ENCODE measurements at regions not wholly inside any gene's neighbourhood (a gene's known extent, or its start where the extent isn't known, plus 50 kb on each side); places are given as distances from the start of the nearest gene placed in this dataset.

DNA sequence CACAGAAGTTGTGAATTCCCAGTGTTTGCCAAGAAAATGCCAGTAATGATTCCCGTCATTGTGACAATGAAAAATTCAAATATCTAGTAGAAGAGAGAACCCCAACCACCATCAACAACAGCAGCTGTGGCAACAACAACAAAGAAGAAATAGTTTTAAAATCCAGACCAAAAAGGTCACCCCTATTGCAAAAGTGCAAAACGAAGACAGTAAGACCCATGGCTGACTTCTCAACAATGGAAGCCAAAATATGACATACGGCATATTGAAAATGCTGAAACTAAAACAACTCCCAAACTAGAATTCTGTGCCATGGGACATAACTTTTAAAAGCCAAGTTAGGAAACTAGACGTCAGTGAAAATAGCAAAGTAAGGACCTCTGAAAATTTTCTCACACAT lies 270.6 kb downstream of the IRX2 start:
- Histone ChIP-seq H4K20me1 (ENCODE audit: control insufficient read depth, insufficient read depth, low read depth, low read length) (no peaks in the 10 kb centered on the region), H3K36me3 (ENCODE audit: control insufficient read depth, low read length) (no peaks in the 10 kb centered on the region), H3K9me3 (ENCODE audit: control insufficient read depth, insufficient read depth, low read length) (peaks cover 9% of the 10 kb centered on the region; the same call in 1 of the 2 replicates), H3K27ac (ENCODE audit: low read depth, low read length) (no peak overlapping the region), H3K79me2 (ENCODE audit: control insufficient read depth, low read length) (no peaks in the 10 kb centered on the region), H3F3A (ENCODE audit: control insufficient read depth, insufficient read depth) (no peaks in the 10 kb centered on the region), H3K9me2 (replicated peaks; ENCODE audit: control insufficient read depth, low read length) (no peaks in the 10 kb centered on the region), H3K27me3 (ENCODE audit: control insufficient read depth, low read length) (no peaks in the 10 kb centered on the region), H3K4me2 (ENCODE audit: low read length) (no peak overlapping the region), H3K4me3 (ENCODE audit: low read length) (no peak overlapping the region), H3K4me1 (ENCODE audit: control insufficient read depth, low read length) (no peaks in the 10 kb centered on the region)
- no peak for TF ChIP-seq EZH2phosphoT487 (IDR thresholded peaks at IDR 0.05; ENCODE audit: borderline replicate concordance, low read length)

DNA sequence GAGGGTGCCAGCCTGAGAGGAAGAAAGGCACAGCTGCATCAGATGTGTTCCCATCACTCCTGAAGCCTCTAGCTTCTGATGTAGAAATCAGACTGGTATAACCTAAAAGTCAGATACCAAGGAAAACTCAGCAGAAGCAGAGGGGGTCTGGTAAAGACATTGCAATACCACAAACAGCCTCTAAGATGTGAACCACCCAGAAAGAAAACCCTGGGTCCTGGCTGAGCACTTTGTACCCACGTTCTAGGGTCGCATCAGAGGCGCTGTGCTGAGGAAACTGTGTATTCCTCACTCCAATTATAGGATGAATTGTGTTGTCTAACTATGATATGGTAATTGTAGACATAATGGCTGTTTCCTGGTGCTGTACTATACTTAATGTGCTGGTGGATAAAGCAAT lies 275.6 kb downstream of the IRX2 start:
- Histone ChIP-seq H3K9me2 (replicated peaks; ENCODE audit: control insufficient read depth, low read length) (no peaks in the 10 kb centered on the region), H3K4me2 (ENCODE audit: low read length) (no peak overlapping the region), H3K9me3 (ENCODE audit: control insufficient read depth, insufficient read depth, low read length) (peaks cover 9% of the 10 kb centered on the region; the same call in 1 of the 2 replicates)

DNA sequence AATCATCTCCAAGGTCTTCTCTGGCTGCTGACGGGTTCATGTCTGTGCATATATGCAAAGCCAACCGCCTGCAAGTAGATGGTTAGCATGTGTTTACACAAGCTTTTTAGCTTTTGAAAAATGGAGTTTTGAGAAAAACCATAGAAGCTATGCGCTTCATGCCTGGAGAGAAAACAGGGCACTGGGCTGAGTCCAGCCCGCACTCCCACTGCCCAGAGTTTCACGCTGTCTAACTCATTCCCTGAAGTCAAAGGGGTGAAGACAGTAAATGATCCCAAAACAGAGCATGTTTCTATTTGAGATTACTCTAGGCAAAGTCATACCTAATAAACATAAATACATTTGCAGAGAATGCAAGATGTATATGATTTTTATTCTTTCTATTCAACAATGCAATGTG lies 278.8 kb downstream of the IRX2 start:
- Histone ChIP-seq H4K20me1 (ENCODE audit: control insufficient read depth, insufficient read depth, low read depth, low read length) (no peaks in the 10 kb centered on the region), H3K27ac (ENCODE audit: low read depth, low read length) (no peak overlapping the region), H3K9me3 (ENCODE audit: control insufficient read depth, insufficient read depth, low read length) (no peaks in the 10 kb centered on the region; the same call in 1 of the 2 replicates), H3K79me2 (ENCODE audit: control insufficient read depth, low read length) (no peaks in the 10 kb centered on the region), H3K4me2 (ENCODE audit: low read length) (no peak overlapping the region), H3K4me1 (ENCODE audit: control insufficient read depth, low read length) (no peaks in the 10 kb centered on the region), H3K9me2 (replicated peaks; ENCODE audit: control insufficient read depth, low read length) (no peaks in the 10 kb centered on the region), H3K4me3 (ENCODE audit: low read length) (no peak overlapping the region), H3K36me3 (ENCODE audit: control insufficient read depth, low read length) (no peaks in the 10 kb centered on the region), H3K27me3 (ENCODE audit: control insufficient read depth, low read length) (no peaks in the 10 kb centered on the region), H3F3A (ENCODE audit: control insufficient read depth, insufficient read depth) (no peaks in the 10 kb centered on the region)
- TF ChIP-seq, protein P1, sequence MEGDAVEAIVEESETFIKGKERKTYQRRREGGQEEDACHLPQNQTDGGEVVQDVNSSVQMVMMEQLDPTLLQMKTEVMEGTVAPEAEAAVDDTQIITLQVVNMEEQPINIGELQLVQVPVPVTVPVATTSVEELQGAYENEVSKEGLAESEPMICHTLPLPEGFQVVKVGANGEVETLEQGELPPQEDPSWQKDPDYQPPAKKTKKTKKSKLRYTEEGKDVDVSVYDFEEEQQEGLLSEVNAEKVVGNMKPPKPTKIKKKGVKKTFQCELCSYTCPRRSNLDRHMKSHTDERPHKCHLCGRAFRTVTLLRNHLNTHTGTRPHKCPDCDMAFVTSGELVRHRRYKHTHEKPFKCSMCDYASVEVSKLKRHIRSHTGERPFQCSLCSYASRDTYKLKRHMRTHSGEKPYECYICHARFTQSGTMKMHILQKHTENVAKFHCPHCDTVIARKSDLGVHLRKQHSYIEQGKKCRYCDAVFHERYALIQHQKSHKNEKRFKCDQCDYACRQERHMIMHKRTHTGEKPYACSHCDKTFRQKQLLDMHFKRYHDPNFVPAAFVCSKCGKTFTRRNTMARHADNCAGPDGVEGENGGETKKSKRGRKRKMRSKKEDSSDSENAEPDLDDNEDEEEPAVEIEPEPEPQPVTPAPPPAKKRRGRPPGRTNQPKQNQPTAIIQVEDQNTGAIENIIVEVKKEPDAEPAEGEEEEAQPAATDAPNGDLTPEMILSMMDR (IDR thresholded peaks at IDR 0.05; ENCODE audit: low read depth, low read length, poor library complexity, severe bottlenecking), result no peak
- no peak for TF ChIP-seq EZH2phosphoT487 (IDR thresholded peaks at IDR 0.05; ENCODE audit: borderline replicate concordance, low read length)

More for the DNA sequence above, 275.6 kb downstream of the IRX2 start:
- Histone ChIP-seq H3K36me3 (ENCODE audit: control insufficient read depth, low read length) (no peaks in the 10 kb centered on the region), H3K27ac (ENCODE audit: low read depth, low read length) (no peak overlapping the region), H3K4me3 (ENCODE audit: low read length) (no peak overlapping the region), H4K20me1 (ENCODE audit: control insufficient read depth, insufficient read depth, low read depth, low read length) (no peaks in the 10 kb centered on the region), H3K79me2 (ENCODE audit: control insufficient read depth, low read length) (no peaks in the 10 kb centered on the region), H3K4me1 (ENCODE audit: control insufficient read depth, low read length) (no peaks in the 10 kb centered on the region), H3K27me3 (ENCODE audit: control insufficient read depth, low read length) (no peaks in the 10 kb centered on the region), H3F3A (ENCODE audit: control insufficient read depth, insufficient read depth) (no peaks in the 10 kb centered on the region)
- TF ChIP-seq EZH2phosphoT487 (IDR thresholded peaks at IDR 0.05; ENCODE audit: borderline replicate concordance, low read length), result no peak
- TF ChIP-seq, protein P1 (IDR thresholded peaks at IDR 0.05; ENCODE audit: low read depth, low read length, poor library complexity, severe bottlenecking), result no peak

DNA sequence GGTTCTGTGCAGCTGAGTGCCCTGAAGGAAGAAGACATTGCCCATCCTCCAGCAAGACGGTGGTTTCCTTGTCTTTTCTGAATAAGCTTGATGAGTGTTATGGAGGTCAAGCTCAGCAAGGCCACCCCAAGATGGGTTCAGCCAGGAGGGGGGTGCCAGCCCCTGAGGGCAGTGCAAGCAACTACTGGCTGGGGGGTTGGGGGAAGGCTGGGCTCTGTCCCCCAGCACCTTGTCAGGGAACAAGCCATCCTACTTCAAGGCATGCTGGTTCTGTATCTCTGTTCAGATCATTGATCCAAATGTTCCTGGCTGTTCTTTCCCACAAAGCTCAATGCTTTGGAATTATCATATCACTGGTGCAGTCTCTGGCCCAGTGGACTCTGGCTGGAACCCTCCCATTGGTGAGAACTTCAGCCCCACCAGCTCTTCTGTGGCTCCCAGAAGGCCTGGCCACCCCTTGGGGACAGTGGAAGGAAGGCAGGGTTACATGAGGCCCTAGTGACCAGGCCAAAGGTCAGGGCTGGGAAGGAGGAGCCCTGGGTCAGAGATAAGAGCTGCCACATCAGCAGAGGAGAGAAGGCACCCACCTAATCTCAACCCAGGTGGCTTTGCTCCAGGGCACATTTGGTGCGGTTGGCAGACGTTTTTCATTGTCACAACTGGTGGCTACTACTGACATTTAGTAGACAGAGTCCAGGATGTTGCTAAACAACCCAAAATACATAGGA lies 280.2 kb downstream of the IRX2 start:
- Histone ChIP-seq H3K79me2 (ENCODE audit: control insufficient read depth, low read length) (no peaks in the 10 kb centered on the region), H3K36me3 (ENCODE audit: control insufficient read depth, low read length) (no peaks in the 10 kb centered on the region), H3K4me2 (ENCODE audit: low read length) (no peak overlapping the region), H3K4me1 (ENCODE audit: control insufficient read depth, low read length) (no peaks in the 10 kb centered on the region), H4K20me1 (ENCODE audit: control insufficient read depth, insufficient read depth, low read depth, low read length) (no peaks in the 10 kb centered on the region), H3K27ac (ENCODE audit: low read depth, low read length) (no peak overlapping the region), H3K9me2 (replicated peaks; ENCODE audit: control insufficient read depth, low read length) (no peaks in the 10 kb centered on the region), H3K9me3 (ENCODE audit: control insufficient read depth, insufficient read depth, low read length) (no peaks in the 10 kb centered on the region; the same call in 1 of the 2 replicates), H3K27me3 (ENCODE audit: control insufficient read depth, low read length) (no peaks in the 10 kb centered on the region), H3K4me3 (ENCODE audit: low read length) (no peak overlapping the region), H3F3A (ENCODE audit: control insufficient read depth, insufficient read depth) (no peaks in the 10 kb centered on the region)
- TF ChIP-seq, protein P1 (IDR thresholded peaks at IDR 0.05; ENCODE audit: low read depth, low read length, poor library complexity, severe bottlenecking), result no peak
- no peak for TF ChIP-seq EZH2phosphoT487 (IDR thresholded peaks at IDR 0.05; ENCODE audit: borderline replicate concordance, low read length)

Data from DOHH2 (cell line).